ENCODE measurements at regions not wholly inside any gene's neighbourhood (a gene's known extent, or its start where the extent isn't known, plus 50 kb on each side); places are given as distances from the start of the nearest gene placed in this dataset.

DNA sequence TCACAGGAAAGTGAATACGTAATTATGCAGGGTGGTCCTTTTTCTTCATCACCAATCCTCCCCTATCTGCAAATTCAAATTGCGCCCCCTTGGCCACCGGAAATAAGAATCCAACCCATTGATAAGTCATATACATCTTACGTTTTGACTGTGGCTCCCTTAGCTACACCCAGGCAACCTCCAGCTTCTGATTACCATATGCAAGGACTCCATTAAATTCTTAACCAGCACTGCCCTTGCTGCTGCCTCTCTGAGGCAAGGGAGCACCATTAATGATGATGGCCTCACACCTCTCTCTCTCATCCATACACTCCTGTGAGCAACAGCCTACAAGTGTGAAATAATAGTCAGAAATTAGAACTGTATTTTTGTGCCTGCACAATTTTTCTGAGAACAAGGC lies 106.0 kb upstream of the NOCT start:
- Histone ChIP-seq H3K27ac (peak overlapping the region; percentile 83), H3K9me3 (no peaks in the 10 kb centered on the region), H3K4me3 (no peak overlapping the region), H3K36me3 (no peaks in the 10 kb centered on the region), H3K27me3 (ENCODE audit: low read depth) (no peaks in the 10 kb centered on the region), H3K4me1 (peaks cover 30% of the 10 kb centered on the region)
- ATAC-seq (no peak), DNase-seq (no peak)
- TF ChIP-seq CTCF (IDR thresholded peaks at IDR 0.05) = no peak
- intact Hi-C loops (cut with DNase I) = no loop called here

DNA sequence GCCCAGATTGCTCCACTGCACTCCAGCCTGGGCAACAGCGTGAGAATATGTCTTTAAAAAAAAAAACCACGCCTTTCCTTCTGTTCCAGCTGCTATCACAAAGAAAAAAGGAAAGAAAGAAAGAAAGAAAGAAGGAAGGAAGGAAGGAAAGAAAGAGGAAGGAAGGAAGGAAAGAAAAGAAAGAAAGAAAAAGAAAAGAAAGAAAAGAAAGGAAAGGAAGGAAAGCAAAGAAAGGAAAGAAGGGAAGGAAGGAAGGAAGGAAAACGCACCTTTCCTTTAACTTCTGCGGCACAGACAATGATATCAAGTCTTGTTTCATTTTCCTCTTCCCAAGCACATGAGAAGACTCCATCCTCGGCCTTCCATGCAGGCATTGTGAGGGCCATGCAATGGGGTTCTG lies 107.4 kb upstream of the NOCT start:
- no peaks in the 10 kb centered on the region for H3K36me3 ChIP-seq

DNA sequence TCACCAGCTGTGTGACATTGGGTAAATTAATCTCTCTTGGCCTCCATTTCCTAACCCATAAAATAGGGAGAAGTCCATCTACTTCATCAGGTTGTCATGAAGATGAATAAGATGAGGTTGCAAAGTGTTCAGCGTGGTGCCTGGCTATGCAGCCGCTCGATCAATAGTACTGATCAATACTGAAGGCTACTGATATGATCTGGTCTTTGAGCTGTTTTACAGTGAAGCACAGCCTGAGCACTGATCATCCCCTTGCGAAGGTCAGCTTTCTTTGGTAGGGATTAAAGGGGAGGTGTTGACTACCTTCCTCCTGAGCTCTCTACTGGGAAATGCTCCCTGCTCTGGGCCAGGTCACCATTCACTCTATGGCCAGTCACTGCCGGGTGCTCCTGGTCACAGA lies 108.4 kb upstream of the NOCT start:
- DNase-seq (no peak), ATAC-seq (no peak)
- Histone ChIP-seq H3K9me3 (no peaks in the 10 kb centered on the region), H3K27me3 (ENCODE audit: low read depth) (no peaks in the 10 kb centered on the region), H3K27ac (no peak overlapping the region), H3K36me3 (no peaks in the 10 kb centered on the region), H3K4me1 (peaks cover 21% of the 10 kb centered on the region), H3K4me3 (no peak overlapping the region)
- intact Hi-C loops (cut with DNase I) = no loop called here
- TF ChIP-seq CTCF (IDR thresholded peaks at IDR 0.05) = no peak

More for the DNA sequence above, 107.4 kb upstream of the NOCT start:
- no peak for ATAC-seq
- Histone ChIP-seq H3K9me3 (no peaks in the 10 kb centered on the region), H3K4me3 (no peak overlapping the region), H3K27ac (no peak overlapping the region), H3K4me1 (peaks cover 30% of the 10 kb centered on the region), H3K27me3 (ENCODE audit: low read depth) (no peaks in the 10 kb centered on the region)
- TF ChIP-seq CTCF (IDR thresholded peaks at IDR 0.05) = no peak
- intact Hi-C loops (cut with DNase I) = no loop called here
- DNase-seq = no peak

DNA sequence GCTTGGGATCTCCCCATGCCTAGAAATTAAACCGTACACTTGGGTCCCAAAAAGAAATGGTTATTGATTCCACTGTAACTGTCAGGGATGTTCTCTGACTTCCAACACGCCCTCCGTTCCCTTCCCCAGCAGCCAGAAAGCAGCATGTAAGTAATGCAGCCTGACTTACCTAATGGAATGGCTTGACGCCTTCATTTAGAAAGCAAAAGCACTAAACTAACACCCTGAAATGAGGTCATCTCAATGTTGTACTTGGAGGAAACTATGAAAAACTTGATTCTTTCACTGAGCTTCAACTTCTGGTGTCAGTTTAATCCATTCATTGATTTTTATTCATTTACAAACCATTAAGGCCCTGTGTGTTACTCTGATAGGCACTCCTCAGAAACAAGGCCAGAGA lies 110.8 kb upstream of the NOCT start:
- TF ChIP-seq CTCF (IDR thresholded peaks at IDR 0.05) = no peak
- intact Hi-C loops (cut with DNase I) = no loop called here
- Histone ChIP-seq H3K27me3 (ENCODE audit: low read depth) (no peaks in the 10 kb centered on the region), H3K36me3 (no peaks in the 10 kb centered on the region), H3K4me1 (no peaks in the 10 kb centered on the region), H3K9me3 (no peaks in the 10 kb centered on the region), H3K27ac (no peak overlapping the region), H3K4me3 (no peak overlapping the region)
- DNase-seq = no peak
- no peak for ATAC-seq

- Histone ChIP-seq H3K4me1 (peaks cover 2% of the 10 kb centered on the region), H3K9me3 (no peaks in the 10 kb centered on the region), H3K27me3 (ENCODE audit: low read depth) (no peaks in the 10 kb centered on the region), H3K4me3 (no peak overlapping the region), H3K27ac (no peak overlapping the region), H3K36me3 (no peaks in the 10 kb centered on the region)
- no peak for TF ChIP-seq CTCF (IDR thresholded peaks at IDR 0.05)
- no peak for ATAC-seq
- DNase-seq = no peak
- intact Hi-C loops (cut with DNase I) = no loop called here
These were observed 112.4 kb upstream of the NOCT start for GRCh38 chr4:138903185-138903584.

GRCh38 chr4:138902705-138903104 lies 112.9 kb upstream of the NOCT start:
- intact Hi-C loops (cut with DNase I) = no loop called here
- Histone ChIP-seq H3K27me3 (ENCODE audit: low read depth) (no peaks in the 10 kb centered on the region), H3K27ac (no peak overlapping the region), H3K9me3 (no peaks in the 10 kb centered on the region), H3K4me1 (peaks cover 6% of the 10 kb centered on the region), H3K36me3 (no peaks in the 10 kb centered on the region), H3K4me3 (no peak overlapping the region)
- no peak for TF ChIP-seq CTCF (IDR thresholded peaks at IDR 0.05)
- DNase-seq (no peak), ATAC-seq (no peak)

All from lower lobe of right lung (tissue), 2 donors.